SJCRH30 (cell line): ENCODE measurements at regions not wholly inside any gene's neighbourhood (a gene's known extent, or its start where the extent isn't known, plus 50 kb on each side); places are given as distances from the start of the nearest gene placed in this dataset.
"Not testable (repeated sequence)": the region's sequence is repeated elsewhere in the genome, so short reads cannot be mapped to it uniquely, and the experiment has no call there.

Experiments used
- DNase-seq, 2 experiments: peaks; one replicate each; pipeline ENCODE4 v3.0.0-alpha.2; 2015 to 2020
- H3K27ac ChIP-seq: fragments of 250-450 bp; sonication (Bioruptor Pico); 2 replicates; pipeline ENCODE4 v1.5.1; 2020; ENCODE audit warnings: mild to moderate bottlenecking, moderate library complexity
- H3K27me3 ChIP-seq: fragments of 250-450 bp; sonication (Bioruptor Pico); 2 replicates; pipeline ENCODE4 v1.5.1; 2020; ENCODE audit warnings: mild to moderate bottlenecking, moderate library complexity
- H3K36me3 ChIP-seq: fragments of 250-450 bp; sonication (Bioruptor Pico); 2 replicates; pipeline ENCODE4 v1.5.1; 2020; ENCODE audit warnings: mild to moderate bottlenecking, moderate library complexity
- H3K4me1 ChIP-seq: fragments of 250-450 bp; sonication (Bioruptor Pico); 2 replicates; pipeline ENCODE4 v1.5.1; 2020; ENCODE audit warnings: mild to moderate bottlenecking, moderate library complexity
- H3K4me3 ChIP-seq: fragments of 250-450 bp; sonication (Bioruptor Pico); 2 replicates; pipeline ENCODE4 v1.5.1; 2020; ENCODE audit warnings: mild to moderate bottlenecking, moderate library complexity
- H3K9me3 ChIP-seq: fragments of 250-450 bp; sonication (Bioruptor Pico); replicated peaks from 2 replicates; pipeline ENCODE4 v1.5.1; 2020; ENCODE audit warnings: mild to moderate bottlenecking, moderate library complexity

DNA sequence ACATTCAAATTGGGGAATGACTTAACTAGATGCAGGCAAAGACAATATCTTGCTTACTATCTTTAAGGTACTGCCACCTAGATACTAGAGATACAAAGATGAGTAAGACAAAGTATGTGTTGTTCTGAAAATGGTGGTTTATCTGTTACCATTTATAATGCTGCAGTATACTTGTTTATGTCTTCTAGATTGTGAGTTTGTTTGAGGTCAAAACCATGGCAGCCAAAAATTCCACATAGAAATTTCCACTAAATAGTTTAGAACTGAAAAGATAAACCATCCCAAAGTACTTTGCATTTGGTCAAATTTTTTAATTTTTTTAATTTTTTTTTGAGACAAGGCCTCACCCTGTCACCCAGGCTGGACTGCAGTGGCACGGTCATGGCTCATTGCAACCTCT is 150.8 kb downstream of the SOX4 start:
- Histone ChIP-seq H3K36me3 (no peaks in the 10 kb centered on the region), H3K4me3 (no peak overlapping the region), H3K27ac (no peak overlapping the region), H3K9me3 (no peaks in the 10 kb centered on the region), H3K27me3 (no peaks in the 10 kb centered on the region), H3K4me1 (peaks cover 35% of the 10 kb centered on the region)
- no peak for DNase-seq

- Histone ChIP-seq H3K27me3 (no peaks in the 10 kb centered on the region), H3K4me1 (peaks cover 29% of the 10 kb centered on the region), H3K27ac (no peak overlapping the region), H3K36me3 (no peaks in the 10 kb centered on the region), H3K9me3 (no peaks in the 10 kb centered on the region), H3K4me3 (no peak overlapping the region)
- DNase-seq, result no peak
Observed at GRCh38 chr6:21745543-21746337, 152.2 kb downstream of the SOX4 start.

DNA sequence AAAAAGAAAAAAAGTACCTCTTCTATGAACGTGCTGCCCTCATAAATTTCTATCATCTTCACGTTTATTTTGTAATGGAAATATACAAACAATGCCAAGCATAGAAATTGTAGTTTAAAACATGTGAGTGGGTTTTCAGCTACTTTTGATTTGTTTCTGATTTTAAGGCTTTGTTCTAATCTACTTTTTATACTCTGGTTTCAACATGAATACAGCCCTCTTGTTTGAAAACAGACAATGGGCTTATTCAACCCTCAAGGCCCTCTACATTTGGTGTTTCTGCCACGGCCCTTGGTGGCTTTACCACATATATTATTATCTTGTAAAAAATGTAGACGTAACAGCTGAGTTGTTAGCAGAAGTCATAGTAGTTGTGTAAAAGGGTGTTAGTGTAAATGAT is 153.9 kb downstream of the SOX4 start:
- no peak overlapping the region for H3K4me3 ChIP-seq
- H3K36me3 ChIP-seq, result no peaks in the 10 kb centered on the region
- H3K27me3 ChIP-seq, result no peaks in the 10 kb centered on the region
- H3K4me1 ChIP-seq, result peaks cover 22% of the 10 kb centered on the region
- peak in 1 of 2 experiments; percentile 53 for DNase-seq
- H3K9me3 ChIP-seq, result no peaks in the 10 kb centered on the region
- H3K27ac ChIP-seq, result peak overlapping the region; percentile 26

- no peaks in the 10 kb centered on the region for H3K36me3 ChIP-seq
- no peaks in the 10 kb centered on the region for H3K27me3 ChIP-seq
- no peak overlapping the region for H3K4me3 ChIP-seq
- no peaks in the 10 kb centered on the region for H3K9me3 ChIP-seq
- H3K27ac ChIP-seq, result no peak overlapping the region
- DNase-seq, result peak; percentile 31 to 61
- H3K4me1 ChIP-seq, result peaks cover 20% of the 10 kb centered on the region
Observed at GRCh38 chr6:21748343-21749056, 154.9 kb downstream of the SOX4 start.

GRCh38 chr6:21749754-21750153 is 156.2 kb downstream of the SOX4 start:
- H3K4me1 ChIP-seq, result peaks cover 20% of the 10 kb centered on the region
- no peaks in the 10 kb centered on the region for H3K9me3 ChIP-seq
- no peaks in the 10 kb centered on the region for H3K36me3 ChIP-seq
- no peak overlapping the region for H3K4me3 ChIP-seq
- no peak for DNase-seq
- H3K27me3 ChIP-seq, result no peaks in the 10 kb centered on the region
- no peak overlapping the region for H3K27ac ChIP-seq

DNA sequence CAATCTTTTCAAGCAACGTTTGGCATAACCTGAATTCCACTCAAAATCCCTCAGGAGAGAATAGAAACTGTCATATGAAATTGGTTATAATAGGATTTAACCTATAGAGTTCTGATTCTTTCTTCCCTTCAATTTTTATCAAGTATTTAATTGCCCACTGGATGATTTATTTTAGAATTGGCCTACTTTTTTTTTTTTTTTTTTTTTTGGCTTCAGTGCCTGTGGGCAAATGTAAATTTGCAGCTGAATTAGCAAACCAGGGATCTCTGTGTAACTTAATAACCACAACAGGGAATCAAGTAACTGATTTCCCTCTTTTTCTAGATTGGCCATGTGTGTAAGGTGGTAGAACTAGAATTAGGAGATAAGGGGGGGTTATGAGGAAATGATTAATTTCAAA is 157.0 kb downstream of the SOX4 start:
- Histone ChIP-seq H3K36me3 (no peaks in the 10 kb centered on the region), H3K27me3 (no peaks in the 10 kb centered on the region), H3K9me3 (no peaks in the 10 kb centered on the region), H3K4me3 (no peak overlapping the region), H3K27ac (no peak overlapping the region), H3K4me1 (peaks cover 20% of the 10 kb centered on the region)
- no peak for DNase-seq

DNA sequence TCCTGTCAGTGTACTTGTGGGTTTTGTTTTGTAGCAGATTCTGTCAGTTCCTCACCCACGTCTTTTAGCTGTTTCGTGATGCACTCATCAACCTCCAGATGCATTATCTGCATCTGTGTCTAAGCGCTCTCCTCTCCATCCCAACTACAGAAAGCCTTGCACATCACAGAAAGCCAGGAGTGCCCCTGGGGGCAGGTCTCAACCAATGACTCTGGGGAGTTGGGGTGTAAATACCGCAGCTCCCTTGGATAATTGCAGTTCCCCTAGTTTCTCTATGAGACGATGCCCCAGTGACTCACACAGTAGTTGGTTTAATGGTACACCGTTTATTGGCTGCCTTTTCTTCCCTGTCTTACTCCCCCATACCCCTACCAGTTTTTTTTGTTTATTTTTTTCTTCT is 158.1 kb downstream of the SOX4 start:
- H3K9me3 ChIP-seq, result no peaks in the 10 kb centered on the region
- no peaks in the 10 kb centered on the region for H3K36me3 ChIP-seq
- H3K27ac ChIP-seq, result no peak overlapping the region
- DNase-seq, result no peak
- H3K27me3 ChIP-seq, result no peaks in the 10 kb centered on the region
- no peak overlapping the region for H3K4me3 ChIP-seq
- peaks cover 20% of the 10 kb centered on the region for H3K4me1 ChIP-seq

DNA sequence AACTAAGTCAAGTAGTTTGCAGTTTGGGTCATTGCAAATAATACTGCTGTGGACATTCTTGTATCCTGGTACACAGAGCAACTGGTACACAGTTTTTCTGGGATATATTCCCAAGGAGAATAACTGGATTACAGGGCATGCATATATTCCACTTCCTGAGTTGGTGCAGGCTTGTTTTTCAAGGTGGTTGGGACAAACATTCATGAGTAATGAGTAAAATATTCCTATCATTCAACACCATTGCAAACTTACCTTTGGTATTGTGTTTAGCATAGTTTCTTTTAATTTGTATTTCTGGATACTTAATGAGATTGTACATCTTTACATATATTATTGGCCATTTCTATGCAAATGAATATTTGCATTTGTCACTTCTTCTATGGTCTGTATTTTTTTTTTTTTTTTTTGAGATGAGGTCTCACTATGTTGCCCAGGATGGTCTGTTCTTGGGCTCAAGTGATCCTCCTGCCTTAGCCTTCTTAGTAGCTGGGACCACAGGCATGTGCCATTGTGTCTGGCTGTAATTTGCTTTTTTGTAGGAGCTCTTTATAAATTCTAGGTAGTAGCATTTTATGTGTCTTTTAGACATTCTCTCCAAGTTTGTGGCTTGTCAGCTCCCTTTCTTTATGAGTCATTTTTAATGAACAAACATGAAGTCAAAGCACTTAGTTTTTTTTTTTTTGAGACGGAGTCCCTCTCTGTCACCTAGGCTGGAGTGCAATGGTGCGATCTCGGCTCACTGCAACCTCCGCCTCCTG is 158.7 kb downstream of the SOX4 start:
- Histone ChIP-seq H3K9me3 (no peaks in the 10 kb centered on the region), H3K4me3 (no peak overlapping the region), H3K27ac (no peak overlapping the region), H3K4me1 (peaks cover 17% of the 10 kb centered on the region), H3K27me3 (no peaks in the 10 kb centered on the region), H3K36me3 (no peaks in the 10 kb centered on the region)
- DNase-seq, result no peak

- no peaks in the 10 kb centered on the region for H3K36me3 ChIP-seq
- H3K4me1 ChIP-seq, result peaks cover 11% of the 10 kb centered on the region
- no peak overlapping the region; the same call in 1 of the 2 replicates for H3K27ac ChIP-seq
- H3K9me3 ChIP-seq, result no peaks in the 10 kb centered on the region
- no peak overlapping the region for H3K4me3 ChIP-seq
- H3K27me3 ChIP-seq, result no peaks in the 10 kb centered on the region
- DNase-seq, result no peak
Observed at GRCh38 chr6:21753241-21754108, 159.9 kb downstream of the SOX4 start.

DNA sequence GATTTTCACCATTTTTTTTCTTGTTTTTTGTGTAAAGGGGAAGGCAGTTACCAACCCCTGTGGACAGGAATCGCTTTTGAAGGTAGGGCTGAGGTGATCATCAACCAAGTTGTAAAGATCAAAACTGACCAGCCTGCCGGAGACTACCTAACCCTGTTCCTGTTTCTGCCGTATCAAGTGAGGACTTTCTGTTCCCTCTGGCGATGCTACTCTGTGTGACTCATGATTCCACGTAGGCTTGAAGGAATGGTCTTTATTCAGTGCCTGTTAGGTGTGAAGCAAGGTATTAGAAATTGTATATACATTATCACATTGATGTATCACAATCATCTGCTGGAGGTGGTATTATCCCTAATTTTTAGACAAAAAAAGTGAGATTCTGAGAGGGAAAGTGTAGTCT is 161.3 kb downstream of the SOX4 start:
- Histone ChIP-seq H3K4me1 (peaks cover 3% of the 10 kb centered on the region; the same call in 1 of the 2 replicates), H3K36me3 (no peaks in the 10 kb centered on the region), H3K4me3 (no peak overlapping the region), H3K27ac (no peak overlapping the region), H3K9me3 (no peaks in the 10 kb centered on the region), H3K27me3 (no peaks in the 10 kb centered on the region)
- no peak for DNase-seq

GRCh38 chr6:21756487-21756886 is 162.9 kb downstream of the SOX4 start:
- Histone ChIP-seq H3K27me3 (no peaks in the 10 kb centered on the region), H3K9me3 (no peaks in the 10 kb centered on the region), H3K36me3 (no peaks in the 10 kb centered on the region), H3K27ac (no peak overlapping the region), H3K4me3 (no peak overlapping the region), H3K4me1 (peaks cover 3% of the 10 kb centered on the region; the same call in 1 of the 2 replicates)
- no peak for DNase-seq

DNA sequence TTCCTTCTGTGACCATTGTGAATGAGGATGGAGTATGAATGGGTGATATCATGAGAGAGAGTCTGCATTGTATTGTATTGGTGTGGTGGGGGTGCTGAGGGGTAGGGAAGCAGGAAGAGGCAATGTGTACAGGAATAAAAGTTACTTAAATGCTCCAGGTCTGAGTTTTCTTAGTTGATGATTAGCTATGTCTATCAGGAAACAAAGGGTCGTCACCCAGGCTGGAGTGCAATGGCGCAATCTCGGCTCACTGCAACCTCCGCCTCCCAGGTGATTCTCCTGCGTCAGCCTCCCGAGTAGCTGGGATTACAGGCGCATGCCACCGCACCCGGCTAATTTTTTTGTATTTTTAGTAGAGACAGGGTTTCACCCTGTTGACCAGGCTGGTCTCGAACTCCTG is 163.8 kb downstream of the SOX4 start:
- not testable (repeated sequence) for H3K36me3 ChIP-seq, H3K4me3 ChIP-seq, H3K27me3 ChIP-seq, H3K4me1 ChIP-seq, H3K27ac ChIP-seq, DNase-seq, H3K9me3 ChIP-seq

- no peak for DNase-seq
- Histone ChIP-seq H3K27me3 (no peaks in the 10 kb centered on the region), H3K4me3 (no peak overlapping the region), H3K9me3 (no peaks in the 10 kb centered on the region), H3K36me3 (no peaks in the 10 kb centered on the region), H3K4me1 (no peaks in the 10 kb centered on the region), H3K27ac (no peak overlapping the region)
Observed at GRCh38 chr6:21759721-21760120, 166.2 kb downstream of the SOX4 start.

- not testable (repeated sequence) for H3K4me1 ChIP-seq, H3K9me3 ChIP-seq, H3K36me3 ChIP-seq, H3K27ac ChIP-seq, DNase-seq, H3K4me3 ChIP-seq, H3K27me3 ChIP-seq
Observed at GRCh38 chr6:21761053-21761730, 167.6 kb downstream of the SOX4 start.
